GM12892 (cell line): ENCODE measurements at regions not wholly inside any gene's neighbourhood (a gene's known extent, or its start where the extent isn't known, plus 50 kb on each side); places are given as distances from the start of the nearest gene placed in this dataset.

ENCODE experiments used
- DNase-seq: peaks from one replicate; pipeline ENCODE4 v3.0.0; 2011; ENCODE audit not compliant: insufficient read length
- FAIRE-seq: peaks from 2 replicates; lab custom pipeline; 2011; peaks lifted over from hg19 to GRCh38; lab: Jason Lieb, UNC
- POLR2A ChIP-seq: IDR thresholded peaks from 2 replicates; pipeline ENCODE4 v1.6.1; 2011; ENCODE audit warnings: low read depth, low read length, control low read depth
- POLR2AphosphoS5 ChIP-seq: IDR thresholded peaks from 2 replicates; pipeline ENCODE4 v1.6.1; 2011; ENCODE audit warnings: low read depth, low read length, control low read depth
- TAF1 ChIP-seq: IDR thresholded peaks from 2 replicates; pipeline ENCODE4 v1.6.1; 2011; ENCODE audit warnings: low read depth, mild to moderate bottlenecking, control low read depth, low read length, borderline replicate concordance

GRCh38 chr2:8254791-8255447 lies 426.9 kb upstream of the ID2 start:
- TF ChIP-seq TAF1 (no peak), POLR2A (no peak), POLR2AphosphoS5 (no peak)
- FAIRE-seq: no peak
- DNase-seq: no peak

- no peak for DNase-seq
- FAIRE-seq: no peak
- TF ChIP-seq POLR2AphosphoS5 (no peak), POLR2A (no peak), TAF1 (no peak)
Measured at GRCh38 chr2:8255448-8255800, 426.4 kb upstream of the ID2 start.

- FAIRE-seq: no peak
- TF ChIP-seq TAF1 (no peak), POLR2AphosphoS5 (no peak), POLR2A (no peak)
- DNase-seq: no peak
Measured at GRCh38 chr2:8256905-8257304, 425.0 kb upstream of the ID2 start.

- DNase-seq: no peak
- TF ChIP-seq TAF1: no peak
- TF ChIP-seq POLR2A: no peak
- TF ChIP-seq POLR2AphosphoS5: no peak
- FAIRE-seq: no peak
Measured at GRCh38 chr2:8257502-8257901, 424.4 kb upstream of the ID2 start.

- FAIRE-seq: no peak
- no peak for DNase-seq
- TF ChIP-seq POLR2A: no peak
- no peak for TF ChIP-seq POLR2AphosphoS5
- no peak for TF ChIP-seq TAF1
Measured at GRCh38 chr2:8258406-8258805, 423.4 kb upstream of the ID2 start.

- TF ChIP-seq TAF1 (no peak), POLR2A (no peak), POLR2AphosphoS5 (no peak)
- no peak for FAIRE-seq
- DNase-seq: no peak
Measured at GRCh38 chr2:8259106-8259840, 422.6 kb upstream of the ID2 start.

- no peak for DNase-seq
- FAIRE-seq: no peak
- no peak for TF ChIP-seq POLR2A
- no peak for TF ChIP-seq TAF1
- no peak for TF ChIP-seq POLR2AphosphoS5
Measured at GRCh38 chr2:8259841-8260178, 422.0 kb upstream of the ID2 start.

- FAIRE-seq: no peak
Measured at GRCh38 chr2:8260213-8260612, 421.6 kb upstream of the ID2 start.

GRCh38 chr2:8263901-8264300 lies 418.0 kb upstream of the ID2 start:
- FAIRE-seq (no peak), DNase-seq (no peak)
- no peak for TF ChIP-seq POLR2AphosphoS5
- TF ChIP-seq TAF1: no peak
- TF ChIP-seq POLR2A: no peak

More at GRCh38 chr2:8260213-8260612, 421.6 kb upstream of the ID2 start:
- TF ChIP-seq TAF1 (no peak), POLR2A (no peak), POLR2AphosphoS5 (no peak)
- no peak for DNase-seq

- FAIRE-seq (no peak), DNase-seq (no peak)
- TF ChIP-seq POLR2AphosphoS5 (no peak), TAF1 (no peak)
Measured at GRCh38 chr2:8264981-8265380, 416.9 kb upstream of the ID2 start.

GRCh38 chr2:8265476-8266226 lies 416.2 kb upstream of the ID2 start:
- no peak for FAIRE-seq
- no peak for TF ChIP-seq TAF1
- TF ChIP-seq POLR2AphosphoS5: no peak
- no peak for TF ChIP-seq POLR2A
- no peak for DNase-seq
